Glomerular visceral epithelial cell (primary cell): ENCODE measurements at regions not wholly inside any gene's neighbourhood (a gene's known extent, or its start where the extent isn't known, plus 50 kb on each side); places are given as distances from the start of the nearest gene placed in this dataset.
"Not testable (repeated sequence)": the region's sequence is repeated elsewhere in the genome, so short reads cannot be mapped to it uniquely, and the experiment has no call there.

ENCODE experiments used
- DNase-seq: peaks from one replicate; pipeline ENCODE4 v3.0.0-alpha.2; 2016; ENCODE audit errors: extremely low spot score

DNA sequence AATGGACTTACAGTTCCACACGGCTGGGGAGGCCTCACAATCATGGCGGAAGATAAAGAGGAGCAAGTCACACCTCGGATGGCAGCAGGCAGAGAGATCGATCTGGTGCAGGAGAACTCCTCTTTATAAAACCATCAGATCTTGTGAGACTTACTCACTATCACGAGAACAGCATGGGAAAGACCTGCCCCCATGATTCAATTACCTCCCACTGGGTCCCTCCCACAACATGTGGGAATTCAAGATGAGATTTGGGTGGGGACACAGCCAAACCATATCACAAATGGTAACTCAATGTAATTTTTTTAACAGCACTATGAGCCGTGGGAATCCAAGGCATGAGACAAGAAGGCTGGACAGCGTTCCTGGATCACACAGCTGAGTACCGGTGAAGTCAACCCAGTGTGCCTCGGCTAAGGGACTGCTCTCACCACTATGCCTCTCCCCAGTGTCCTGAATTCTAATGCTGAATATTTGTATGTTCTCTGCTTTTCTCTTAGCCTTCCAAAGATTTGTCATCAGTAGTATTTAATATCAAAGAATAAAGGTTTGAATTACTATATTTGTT lies 84.3 kb downstream of the IRS2 start:
- not testable (repeated sequence) for DNase-seq

DNA sequence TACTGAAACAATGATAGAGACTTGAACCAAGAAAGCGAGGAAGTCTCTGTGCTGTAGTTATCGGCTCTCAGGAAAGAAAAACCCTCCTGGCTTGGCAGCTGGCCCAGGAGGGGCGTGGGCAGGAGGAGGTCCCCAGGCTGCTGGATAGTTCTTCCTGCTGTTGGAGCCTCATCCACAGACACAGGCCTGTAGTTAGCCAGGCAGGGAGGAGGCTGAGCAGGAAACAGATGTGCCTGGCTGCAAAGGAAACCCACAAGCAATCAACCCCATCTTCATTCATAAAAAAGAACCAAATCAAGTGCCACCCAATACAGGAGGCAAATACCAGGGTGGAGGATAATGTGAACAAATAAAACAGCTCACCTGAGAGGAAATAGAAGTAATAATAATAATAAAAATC lies 86.2 kb downstream of the IRS2 start:
- DNase-seq = peak; percentile 76

DNA sequence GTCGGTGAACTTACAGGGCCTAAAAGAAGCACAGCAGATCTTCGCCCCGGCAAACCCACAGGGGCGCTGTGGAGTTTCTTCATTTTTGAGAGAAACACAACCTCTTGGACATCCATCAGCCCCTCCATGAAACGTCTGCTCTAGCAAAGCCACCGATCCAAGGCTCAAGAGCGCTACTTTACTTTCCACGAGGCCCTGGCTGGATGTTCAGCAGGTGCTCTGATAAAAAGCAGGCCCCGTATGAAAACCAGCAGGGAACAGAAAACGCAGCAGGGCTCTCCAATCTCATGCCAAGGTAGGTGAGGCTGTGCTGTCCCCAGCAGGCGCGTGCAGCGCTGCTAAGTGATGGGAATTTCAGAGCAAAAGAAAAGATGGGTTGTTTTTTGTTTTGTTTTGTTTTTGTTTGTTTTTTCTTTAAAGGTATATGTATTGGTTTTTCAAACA lies 86.7 kb downstream of the IRS2 start:
- no peak for DNase-seq

DNA sequence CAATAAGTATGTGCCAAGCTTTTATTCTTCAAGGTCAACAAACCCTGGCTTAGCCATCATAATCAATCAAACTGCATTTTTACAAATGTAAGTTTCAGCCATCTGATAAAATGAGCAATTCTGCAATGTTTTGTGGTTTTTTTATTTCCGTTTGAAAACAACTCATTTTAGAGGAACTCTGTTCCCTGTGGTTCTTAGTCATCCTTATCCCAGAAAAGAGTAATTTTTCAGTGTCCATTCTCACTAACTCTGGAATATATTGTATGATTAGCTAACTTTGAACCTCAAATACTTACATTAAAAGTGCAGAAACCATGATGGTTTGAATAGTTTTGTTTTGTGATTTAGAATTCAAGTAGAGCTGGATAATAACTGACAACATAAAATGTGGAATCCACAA lies 87.6 kb downstream of the IRS2 start:
- peak; percentile 8 for DNase-seq

DNA sequence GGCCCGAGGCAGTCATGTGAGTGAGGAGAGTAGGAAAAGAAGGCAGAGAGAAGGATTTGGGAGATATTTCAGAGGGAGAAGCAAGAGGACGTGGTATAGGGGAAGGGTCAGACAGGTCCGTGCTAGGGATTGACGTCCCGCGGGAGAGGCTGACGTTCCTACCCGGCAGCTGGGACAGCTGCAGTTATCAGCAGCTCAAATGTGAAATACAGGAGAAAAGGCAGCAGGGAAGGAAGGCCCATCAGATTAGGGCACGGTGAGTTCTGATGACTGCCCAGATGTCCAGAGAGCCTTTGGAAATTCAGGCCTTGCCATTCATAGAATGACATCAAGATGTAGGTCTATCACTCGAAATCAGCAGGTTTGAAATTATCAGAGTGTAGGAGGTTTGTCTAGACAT lies 88.4 kb downstream of the IRS2 start:
- DNase-seq = no peak

DNA sequence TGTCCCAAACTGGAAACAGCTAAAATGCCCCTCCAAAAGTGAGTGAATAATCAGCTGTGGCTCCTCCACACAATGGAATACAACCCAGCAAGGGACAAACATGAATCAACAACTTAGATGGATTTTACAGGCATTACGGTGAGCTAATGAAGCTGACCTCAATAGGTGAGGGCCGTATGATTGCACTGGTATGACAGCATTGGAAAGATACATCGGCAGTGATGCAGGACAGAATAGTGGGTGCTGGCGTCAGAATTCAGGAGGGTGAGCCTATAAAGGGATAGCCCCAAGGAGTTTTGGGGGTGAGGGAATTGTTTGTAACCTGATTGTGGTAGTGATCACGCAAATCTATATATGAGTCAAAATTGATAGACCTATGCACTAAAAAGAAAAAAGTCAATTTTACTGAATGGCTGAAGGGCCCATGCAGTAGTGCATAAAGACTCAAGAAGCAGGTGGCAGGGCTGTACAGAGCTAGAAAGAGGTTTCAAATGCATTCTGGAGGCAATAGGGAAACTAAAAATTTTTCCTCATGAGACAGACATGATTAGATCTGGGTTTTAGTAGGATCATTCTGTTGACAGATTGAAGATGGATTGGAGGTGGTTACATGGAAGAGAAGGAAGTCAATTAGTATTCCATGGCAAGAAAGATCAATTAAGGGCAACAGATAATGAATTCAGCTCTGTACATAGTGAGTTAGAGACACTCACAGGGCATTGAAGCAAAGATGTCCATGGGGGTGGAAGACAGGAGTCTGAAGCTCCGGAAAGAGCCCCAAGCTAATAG lies 90.8 kb downstream of the IRS2 start:
- DNase-seq = no peak

DNA sequence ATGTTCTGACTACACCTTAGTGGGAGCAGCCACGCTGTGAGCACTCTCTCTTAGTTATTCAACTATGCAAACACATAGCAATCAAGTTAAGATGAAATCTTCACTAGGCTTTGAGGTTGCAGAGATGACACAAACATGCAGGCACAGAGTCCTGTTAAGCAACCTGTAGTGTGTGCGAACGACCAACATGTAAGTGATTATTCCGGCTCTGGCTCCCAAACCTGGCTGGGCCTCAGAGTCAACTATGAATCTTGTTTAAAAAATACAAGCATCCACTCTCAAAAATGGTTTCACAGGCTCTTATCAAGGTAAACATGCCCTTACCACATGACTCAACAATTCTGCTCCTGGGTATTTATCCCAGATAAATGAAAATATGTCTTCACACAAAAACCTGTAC lies 91.4 kb downstream of the IRS2 start:
- DNase-seq = no peak

DNA sequence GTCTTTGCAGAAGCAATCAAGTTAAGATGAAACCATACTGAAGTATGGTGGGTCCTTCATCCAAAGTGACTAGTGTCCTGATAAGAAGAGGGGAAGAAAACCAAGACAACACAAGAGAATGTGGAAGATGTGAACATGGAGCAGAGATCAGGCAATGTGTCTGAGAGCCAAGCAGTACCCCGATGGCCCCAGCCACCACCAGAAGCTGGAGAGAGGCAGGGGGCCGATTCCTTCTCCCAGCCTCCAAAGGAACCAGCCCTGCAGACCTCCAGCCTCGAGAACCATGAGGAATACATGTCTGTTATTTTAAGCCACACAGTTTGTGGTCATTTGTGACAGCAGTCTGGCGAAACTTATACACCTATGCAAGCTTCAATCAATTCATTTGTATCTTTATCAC lies 93.2 kb downstream of the IRS2 start:
- no peak for DNase-seq

DNA sequence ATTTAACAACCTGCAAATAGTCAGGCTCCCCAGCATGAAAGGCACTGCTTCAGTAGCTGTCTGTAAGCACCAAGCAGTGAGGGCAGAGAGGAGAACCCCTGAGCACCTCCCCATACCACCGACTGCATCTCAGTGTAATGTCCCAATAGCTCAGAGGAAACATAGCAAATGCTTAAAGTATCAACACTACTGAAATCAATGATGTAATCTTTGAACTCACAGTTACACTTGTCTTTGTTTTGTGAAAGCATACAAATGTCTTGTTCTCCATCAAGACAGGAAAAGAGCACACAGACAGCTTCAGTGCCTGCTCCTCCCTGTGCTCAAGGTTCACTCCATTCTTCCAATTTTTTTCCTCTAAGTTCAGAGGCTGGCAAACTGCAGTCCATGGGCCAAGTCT lies 94.7 kb downstream of the IRS2 start:
- no peak for DNase-seq

DNA sequence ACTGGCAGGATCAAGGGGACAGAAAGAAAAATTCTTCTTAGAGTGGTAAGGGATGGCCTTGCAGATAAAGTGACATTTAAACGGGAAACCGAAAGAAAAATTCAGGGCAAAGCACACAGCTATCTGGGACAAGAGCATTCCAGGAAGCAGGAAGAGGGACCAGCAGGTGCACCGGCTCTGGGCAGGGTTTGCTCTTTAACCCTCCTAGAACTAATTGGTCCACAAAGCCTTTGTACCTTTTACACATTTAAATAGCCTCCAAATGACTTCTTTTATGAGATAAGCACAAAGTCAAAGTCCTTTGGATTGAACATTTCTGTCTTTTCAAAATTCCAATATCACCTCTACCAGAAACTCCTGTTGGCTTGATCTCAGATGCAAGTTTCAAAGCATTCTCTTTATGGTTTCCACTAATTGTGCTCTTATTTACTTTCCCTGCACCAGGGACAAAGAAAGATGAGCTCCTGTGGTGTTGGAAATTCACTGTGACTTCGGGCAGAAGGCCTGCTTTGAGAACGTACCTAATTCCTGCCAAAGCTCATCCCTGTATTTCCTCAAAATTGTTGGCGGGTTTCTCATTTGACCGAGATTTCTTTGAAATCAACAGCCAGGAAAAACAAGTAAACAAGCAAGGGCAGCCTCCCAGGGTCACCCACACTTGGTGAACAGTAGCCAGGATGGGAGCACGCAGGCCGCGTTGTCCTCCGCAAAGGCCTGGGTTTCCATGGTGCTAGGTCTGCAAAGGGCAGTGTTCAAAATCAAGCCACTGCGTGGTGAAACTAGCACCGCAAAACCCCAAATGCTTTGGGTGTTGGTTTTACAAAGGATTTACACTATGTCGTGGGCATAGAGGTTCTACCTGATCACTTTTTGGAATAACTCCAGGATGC lies 98.6 kb downstream of the IRS2 start:
- no peak for DNase-seq

DNA sequence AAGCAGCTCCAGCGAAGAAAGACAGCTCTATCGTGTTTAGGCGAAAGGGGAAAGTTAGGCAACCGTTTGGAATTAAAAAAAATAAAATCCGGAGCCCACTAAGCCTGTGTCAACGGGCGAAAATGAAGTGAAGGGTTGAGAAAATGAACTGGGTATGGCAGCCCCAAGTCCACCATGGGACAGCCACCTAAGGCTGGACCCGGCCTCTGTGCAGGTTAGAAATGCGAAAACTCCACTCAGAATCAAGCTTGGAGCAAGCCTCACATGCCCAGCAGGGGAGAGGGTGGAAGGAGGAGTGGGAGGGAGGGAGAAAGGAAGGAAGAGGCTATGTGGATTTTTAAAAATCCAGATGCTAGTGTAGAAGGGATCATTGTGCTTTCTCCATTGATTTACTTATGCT lies 101.2 kb downstream of the IRS2 start:
- no peak for DNase-seq

DNA sequence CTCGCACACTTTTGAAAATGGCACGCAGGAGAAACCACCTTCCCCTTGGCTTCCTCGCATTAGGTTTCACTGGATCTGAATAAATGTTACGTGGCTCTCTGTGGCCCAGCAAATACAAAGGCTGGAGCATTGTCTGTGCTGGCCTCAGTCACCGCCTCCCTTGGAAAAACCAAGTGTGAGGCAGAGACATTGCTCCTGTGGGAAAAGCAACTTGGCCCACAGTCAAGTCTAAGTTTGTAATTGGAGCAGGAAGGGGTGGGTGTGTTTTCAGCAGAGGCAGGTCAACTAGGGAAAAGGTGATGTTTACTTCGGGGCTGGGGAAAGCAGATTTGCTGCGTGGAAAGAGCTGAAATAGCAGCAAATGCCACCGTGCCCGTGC lies 101.6 kb downstream of the IRS2 start:
- no peak for DNase-seq

DNA sequence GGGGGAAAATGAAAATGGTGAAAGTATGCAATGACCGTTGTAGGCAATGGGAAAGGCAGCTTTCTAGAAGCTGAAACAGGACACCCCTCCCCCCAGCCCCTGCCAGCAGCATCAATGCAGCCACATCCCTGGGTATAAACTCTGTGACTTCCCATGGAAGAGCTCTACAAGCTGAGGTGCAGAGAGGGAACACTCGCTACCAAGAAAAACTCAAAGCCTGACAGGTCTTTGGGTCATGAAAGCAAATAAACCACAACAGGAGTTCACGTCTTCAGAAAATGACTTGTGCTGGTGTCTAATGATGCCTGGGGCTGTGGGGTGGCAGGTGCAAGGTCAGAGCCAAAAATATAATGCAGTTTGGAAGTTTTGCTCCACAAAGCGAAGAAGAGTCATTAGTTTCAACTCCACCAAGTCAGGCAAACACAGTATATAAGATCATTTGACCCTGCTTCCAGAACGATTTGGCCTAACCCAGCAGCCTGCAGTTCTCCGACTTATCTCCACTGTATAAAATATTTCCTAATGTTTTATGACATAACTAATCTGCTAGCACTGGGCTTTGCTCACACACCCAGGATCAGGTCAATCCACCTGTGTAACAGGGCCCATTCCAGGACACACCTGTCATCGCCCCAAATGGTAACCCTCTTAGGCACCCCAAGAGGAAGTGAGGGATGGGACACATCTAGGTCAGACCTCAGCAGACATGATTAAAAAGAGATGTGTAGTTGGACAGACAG lies 102.1 kb downstream of the IRS2 start:
- no peak for DNase-seq

DNA sequence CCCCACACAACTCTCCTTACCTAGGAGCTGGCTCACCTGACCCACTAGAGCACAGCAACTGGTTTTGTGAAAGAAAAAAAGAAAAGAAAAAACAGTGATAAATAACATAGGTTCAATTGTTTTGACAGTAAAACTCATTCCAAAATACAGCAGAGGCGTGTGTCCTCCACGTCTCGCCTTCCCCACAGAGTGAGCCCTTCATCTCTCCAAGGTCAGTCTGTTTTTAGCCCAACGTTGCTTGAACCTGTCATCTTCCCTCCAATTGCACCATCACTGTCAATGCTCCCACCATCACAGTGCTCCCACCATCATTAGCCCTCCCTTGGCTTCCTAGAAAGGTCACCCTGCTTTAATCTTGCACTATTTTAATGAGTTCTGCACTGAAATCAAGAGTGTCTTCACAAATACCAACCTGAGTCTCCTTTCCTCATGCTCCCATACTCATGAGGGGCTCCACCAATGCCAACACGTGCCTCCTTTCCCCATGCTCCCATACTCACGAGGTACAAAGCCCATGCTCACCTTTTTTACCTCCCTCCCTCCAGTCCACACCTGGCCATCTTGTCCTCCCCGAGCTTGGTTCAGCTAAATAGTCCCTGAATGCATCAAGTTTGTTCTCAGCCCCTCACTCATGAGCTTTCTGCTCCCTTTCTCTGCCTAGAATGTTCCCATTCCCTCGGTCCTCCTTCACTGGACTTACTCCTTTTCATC lies 103.7 kb downstream of the IRS2 start:
- DNase-seq = no peak

DNA sequence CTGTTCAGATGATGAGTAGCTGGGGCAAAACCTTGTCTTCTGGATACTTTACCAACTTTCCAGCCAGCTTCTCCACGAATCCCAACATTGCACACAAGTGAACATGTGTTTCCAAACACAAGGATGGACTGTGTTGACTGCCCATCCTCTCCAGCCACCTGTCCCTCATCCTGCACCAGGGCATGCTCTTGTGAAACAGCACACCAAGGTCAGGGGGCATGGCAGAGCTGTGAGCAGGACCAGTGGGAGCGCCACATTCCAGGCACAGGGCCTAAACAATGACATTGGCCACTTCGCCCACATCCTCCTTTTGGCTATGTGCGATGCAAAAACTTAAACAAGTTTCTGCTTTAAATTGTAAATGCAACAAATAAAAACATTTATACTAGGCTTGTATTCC lies 105.5 kb downstream of the IRS2 start:
- DNase-seq = no peak

DNA sequence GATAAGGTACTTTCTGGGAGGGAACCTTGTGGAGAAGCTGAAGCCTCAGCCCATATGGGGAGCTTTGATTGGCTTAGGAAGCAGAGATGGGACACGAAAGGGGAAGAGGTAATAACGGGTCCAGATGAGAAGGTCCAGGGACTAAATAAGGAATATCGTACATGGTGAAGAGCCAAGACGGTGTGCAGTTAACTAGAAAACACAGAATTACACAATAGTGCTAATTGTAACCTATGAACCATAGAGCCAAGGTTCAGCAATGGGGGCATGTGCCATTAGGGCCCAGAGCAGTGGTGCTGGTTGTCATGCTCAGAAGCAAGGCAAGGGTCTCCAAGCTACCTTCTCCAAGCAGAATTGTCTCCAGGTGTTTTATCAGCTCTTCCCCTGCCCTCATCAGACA lies 106.1 kb downstream of the IRS2 start:
- DNase-seq = no peak

DNA sequence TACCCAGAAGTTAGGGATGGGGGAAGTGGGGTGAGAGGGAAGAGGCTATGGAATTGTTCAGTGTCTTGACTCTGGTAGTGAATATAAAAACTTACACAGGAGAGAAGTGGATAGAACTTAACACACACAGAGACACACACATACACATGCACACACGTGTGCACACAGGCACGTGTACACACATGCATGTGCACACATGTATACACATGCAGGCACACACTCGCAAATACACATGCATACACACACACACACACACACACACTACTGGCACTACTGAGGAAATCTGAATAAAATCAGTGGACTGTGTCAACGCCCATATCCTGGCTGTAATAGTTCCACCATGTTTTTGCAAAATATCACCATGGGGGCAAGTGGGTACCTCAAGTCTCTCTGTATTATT lies 107.9 kb downstream of the IRS2 start:
- no peak for DNase-seq

DNA sequence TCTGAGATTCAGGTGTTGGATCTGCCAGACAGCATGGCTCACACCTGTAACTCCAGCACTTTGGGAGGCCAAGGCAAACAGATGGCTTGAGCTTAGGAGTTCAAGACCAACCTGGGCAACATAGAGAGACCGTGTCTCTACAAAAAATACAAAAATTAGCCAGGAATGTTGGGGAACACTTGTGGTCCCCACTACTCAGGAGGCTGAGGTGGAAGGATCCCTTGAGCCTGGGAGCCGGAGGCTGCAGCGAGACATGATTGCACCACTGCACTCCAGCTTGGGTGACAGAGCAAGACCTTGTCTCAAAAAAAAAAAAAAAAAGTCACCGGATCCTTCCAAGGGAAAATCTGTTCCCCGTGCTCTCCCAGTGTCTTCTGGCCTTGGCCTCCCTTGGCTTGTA lies 109.2 kb downstream of the IRS2 start:
- DNase-seq = no peak

DNA sequence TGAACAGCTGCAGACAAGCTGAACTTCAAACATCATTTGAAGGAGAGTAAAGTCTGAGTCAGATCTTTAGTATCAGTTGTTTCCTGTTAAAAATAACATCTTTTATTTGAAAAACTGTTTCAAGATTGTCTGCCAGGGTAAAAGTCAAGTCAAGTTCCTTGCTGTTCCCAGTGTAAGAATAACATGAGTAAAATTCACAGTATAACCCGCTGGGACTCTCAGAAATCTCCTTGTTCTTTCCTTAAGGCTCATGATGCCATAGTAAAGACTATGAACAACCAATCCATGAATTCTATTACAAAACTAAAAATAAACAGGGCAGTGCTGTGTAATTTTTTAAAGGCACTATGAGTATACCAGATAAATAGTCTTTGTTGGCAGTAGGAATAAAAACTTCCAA lies 112.9 kb downstream of the IRS2 start:
- DNase-seq = no peak

DNA sequence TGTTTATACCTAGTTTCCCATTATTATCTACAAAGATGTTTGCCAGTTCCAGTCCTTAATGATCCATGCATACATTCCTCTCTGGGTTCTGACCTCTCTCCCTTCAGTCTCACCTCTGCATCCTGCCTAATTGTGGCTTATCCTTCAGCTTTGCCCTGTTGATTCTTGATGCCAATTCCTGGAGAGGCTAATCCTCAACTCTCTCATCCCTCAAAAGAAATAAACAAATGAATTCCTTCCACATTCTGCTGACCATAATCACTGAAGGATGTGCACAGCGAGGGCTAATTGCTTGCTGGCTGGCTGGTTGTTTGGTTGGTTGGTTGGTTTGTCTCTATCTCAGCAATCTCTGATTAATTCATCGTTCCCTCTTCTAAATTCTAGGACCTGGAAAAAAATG lies 113.8 kb downstream of the IRS2 start:
- DNase-seq = no peak

DNA sequence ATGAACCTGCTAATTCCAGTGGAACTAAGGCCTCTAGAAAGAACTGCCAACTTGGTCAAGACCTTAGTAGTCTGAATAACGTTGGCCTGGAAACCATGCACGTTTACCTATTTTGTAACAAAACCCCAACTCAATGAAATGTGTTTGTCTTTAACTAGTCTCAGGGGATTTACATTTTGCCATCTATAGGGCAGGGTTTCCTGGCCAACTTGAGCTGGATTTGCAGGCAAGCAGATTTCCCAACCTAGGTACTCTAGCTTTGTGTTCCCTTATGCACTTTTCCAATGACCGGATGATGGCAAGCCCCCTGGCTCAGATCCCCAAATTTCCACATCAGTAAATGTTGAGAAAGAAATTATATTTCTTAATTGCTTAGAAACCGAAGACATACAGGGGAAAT lies 114.5 kb downstream of the IRS2 start:
- no peak for DNase-seq

DNA sequence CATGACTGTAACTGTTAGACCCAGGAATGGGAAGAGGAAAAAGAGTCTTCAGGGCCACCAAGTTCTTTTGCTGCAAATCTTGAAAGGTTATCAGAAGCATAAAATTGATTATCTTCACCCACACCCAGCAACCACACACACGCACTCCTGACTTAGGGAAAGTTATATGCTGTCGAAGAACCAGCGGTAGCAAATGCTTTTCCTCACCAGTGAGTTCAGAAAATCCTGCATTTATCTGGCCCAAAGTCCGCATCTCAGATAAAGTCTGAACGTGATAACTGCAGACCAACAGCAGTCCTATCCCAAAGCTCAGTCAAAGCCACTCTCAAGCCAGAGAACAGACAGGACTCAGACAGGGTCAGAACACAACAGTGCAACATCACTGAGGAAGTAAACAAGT lies 115.6 kb downstream of the IRS2 start:
- no peak for DNase-seq
